SK-N-MC (cell line): ENCODE measurements at regions not wholly inside any gene's neighbourhood (a gene's known extent, or its start where the extent isn't known, plus 50 kb on each side); places are given as distances from the start of the nearest gene placed in this dataset.

Experiments
- EZH2 ChIP-seq: fragments of 200-600 bp; sonication (generic); IDR thresholded peaks from one replicate; pipeline ENCODE4 v1.6.1; 2017; ENCODE audit warnings: antibody characterized with exemption
- POLR2AphosphoS5 ChIP-seq: IDR thresholded peaks from 2 replicates; pipeline ENCODE4 v1.6.1; 2012; ENCODE audit warnings: mild to moderate bottlenecking, low read depth, low read length, borderline replicate concordance

DNA sequence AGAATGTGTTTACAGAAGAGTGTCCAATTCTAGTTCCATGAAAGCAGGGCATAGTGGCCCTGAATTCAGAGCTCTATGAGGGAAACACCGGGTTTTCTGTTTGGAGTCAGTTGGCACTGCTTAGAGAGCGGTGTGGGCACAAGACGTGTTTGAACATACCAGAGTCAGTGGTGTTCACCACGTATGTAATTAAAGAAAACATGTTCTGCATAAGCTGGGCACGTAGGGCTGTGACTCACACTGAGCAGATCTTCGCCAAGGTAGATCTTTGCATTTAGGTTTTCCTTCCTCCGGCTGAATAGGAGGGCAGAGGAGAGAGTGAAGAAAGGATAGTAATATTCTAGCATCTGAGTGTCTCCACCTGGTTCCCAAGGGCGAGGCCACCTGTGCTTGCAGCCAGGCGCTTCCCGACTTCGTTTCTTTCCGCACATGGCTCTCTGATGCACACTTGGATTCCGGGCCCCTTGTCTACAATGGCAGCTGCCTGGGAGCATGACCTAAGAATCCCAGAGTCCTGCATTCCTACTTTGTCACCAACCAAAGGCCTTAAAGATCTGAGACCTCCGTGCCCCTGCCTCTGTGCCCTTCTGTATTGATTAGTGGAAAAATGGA, 136.2 kb downstream of the ERMARD start:
- TF ChIP-seq POLR2AphosphoS5 (no peak), EZH2 (no peak)
